ENCODE measurements at regions not wholly inside any gene's neighbourhood (a gene's known extent, or its start where the extent isn't known, plus 50 kb on each side); places are given as distances from the start of the nearest gene placed in this dataset.

DNA sequence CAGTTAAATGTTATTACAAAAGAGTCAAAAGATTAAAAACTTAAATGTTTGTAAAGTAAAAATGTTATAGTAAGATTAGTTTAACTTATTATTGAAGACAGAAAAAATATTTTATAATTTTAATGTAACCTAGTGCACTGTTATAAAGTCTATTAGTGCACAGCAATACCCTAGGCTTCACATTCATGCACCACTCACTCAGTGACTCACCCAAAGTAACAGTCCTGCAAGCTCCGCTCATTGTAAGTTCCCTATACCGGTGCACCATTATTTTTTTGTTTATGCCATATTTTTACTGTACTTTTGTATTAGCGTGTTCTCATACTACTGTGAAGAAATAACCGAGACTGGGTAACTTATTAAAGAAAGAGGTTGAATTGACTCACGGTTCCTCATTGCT is 759.7 kb upstream of the CDH7 start:
- H2AFZ ChIP-seq (ENCODE audit: control insufficient read depth, low read length): no peak overlapping the region
- no peaks in the 10 kb centered on the region for H3K4me1 ChIP-seq (ENCODE audit: control insufficient read depth, extremely low read depth, insufficient read depth, low read length)
- H3K4me3 ChIP-seq (ENCODE audit: control insufficient read depth in 2 of 3, extremely low read depth in 1 of 3, insufficient read depth in 2 of 3, low read depth in 1 of 3, low read length in 3 of 3): no peak overlapping the region
- no peak overlapping the region for H3K9ac ChIP-seq (ENCODE audit: control insufficient read depth, extremely low read depth, insufficient read depth, low read length)
- H3K27me3 ChIP-seq (ENCODE audit: control insufficient read depth, extremely low read depth, insufficient read depth, low read length): no peaks in the 10 kb centered on the region
- H3K27ac ChIP-seq (ENCODE audit: control insufficient read depth, insufficient read depth, low read length): no peak overlapping the region
- no peaks in the 10 kb centered on the region for H4K20me1 ChIP-seq (ENCODE audit: control insufficient read depth, extremely low read depth, insufficient read depth, low read length)
- H3K79me2 ChIP-seq (ENCODE audit: control insufficient read depth, insufficient read depth, low read length): no peaks in the 10 kb centered on the region
- no peak overlapping the region for H3K4me2 ChIP-seq (ENCODE audit: control insufficient read depth, extremely low read depth, insufficient read depth, low read depth, low read length)
- TF ChIP-seq EZH2 (IDR thresholded peaks at IDR 0.05; ENCODE audit: low read length): no peak
- TF ChIP-seq, protein P1, sequence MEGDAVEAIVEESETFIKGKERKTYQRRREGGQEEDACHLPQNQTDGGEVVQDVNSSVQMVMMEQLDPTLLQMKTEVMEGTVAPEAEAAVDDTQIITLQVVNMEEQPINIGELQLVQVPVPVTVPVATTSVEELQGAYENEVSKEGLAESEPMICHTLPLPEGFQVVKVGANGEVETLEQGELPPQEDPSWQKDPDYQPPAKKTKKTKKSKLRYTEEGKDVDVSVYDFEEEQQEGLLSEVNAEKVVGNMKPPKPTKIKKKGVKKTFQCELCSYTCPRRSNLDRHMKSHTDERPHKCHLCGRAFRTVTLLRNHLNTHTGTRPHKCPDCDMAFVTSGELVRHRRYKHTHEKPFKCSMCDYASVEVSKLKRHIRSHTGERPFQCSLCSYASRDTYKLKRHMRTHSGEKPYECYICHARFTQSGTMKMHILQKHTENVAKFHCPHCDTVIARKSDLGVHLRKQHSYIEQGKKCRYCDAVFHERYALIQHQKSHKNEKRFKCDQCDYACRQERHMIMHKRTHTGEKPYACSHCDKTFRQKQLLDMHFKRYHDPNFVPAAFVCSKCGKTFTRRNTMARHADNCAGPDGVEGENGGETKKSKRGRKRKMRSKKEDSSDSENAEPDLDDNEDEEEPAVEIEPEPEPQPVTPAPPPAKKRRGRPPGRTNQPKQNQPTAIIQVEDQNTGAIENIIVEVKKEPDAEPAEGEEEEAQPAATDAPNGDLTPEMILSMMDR (optimal IDR thresholded peaks at IDR 0.05 in 1 of 3, IDR thresholded peaks at IDR 0.05 in 1 of 3, conservative IDR thresholded peaks at IDR 0.05 in 1 of 3; ENCODE audit: extremely low read depth in 1 of 3, insufficient read depth in 2 of 3, low read length in 3 of 3): no peak
- H3K9me3 ChIP-seq (ENCODE audit: control insufficient read depth, low read depth, low read length): no peaks in the 10 kb centered on the region
- H3K9me1 ChIP-seq (ENCODE audit: control insufficient read depth, extremely low read depth, insufficient read depth, low read length): no peaks in the 10 kb centered on the region
- FAIRE-seq: no peak
- dilution Hi-C loops (cut with MboI; ENCODE audit: extremely low pct_ligation_motif_present, low sequenced_read_pairs): no loop called here
- no peak for DNase-seq (ENCODE audit: low read depth, low spot score)
- no peaks in the 10 kb centered on the region for H3K36me3 ChIP-seq (ENCODE audit: control insufficient read depth in 2 of 2, extremely low read depth in 1 of 2, insufficient read depth in 2 of 2, low read length in 2 of 2)

DNA sequence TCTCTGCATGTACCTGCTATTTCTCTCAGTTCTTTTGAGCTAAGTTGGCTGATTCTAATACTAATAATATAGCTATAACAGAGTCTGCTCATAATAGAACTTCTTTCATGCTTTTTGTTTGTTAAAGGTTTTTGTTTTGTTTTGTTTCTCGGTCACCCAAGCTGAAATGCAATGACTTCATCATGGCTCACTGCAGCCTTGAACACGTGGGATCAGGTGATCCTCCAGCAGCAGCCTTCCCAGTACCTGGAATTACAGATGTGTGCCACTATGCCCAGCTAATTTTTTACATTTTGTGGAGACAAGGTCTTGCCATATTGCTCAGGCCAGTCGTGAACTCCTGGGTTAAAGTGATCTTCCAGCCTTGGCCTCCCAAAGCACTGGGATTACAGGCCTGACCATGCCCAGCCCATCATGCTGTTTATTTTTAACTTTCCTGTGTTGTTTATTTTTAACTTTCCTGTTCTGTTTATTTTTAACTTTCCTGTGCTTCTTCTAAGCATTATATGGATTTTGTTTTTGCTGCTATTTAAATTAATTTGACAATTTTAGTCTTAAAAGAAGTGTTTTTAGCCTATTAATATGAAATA is 763.8 kb upstream of the CDH7 start:
- Histone ChIP-seq H3K79me2 (ENCODE audit: control insufficient read depth, insufficient read depth, low read length) (no peaks in the 10 kb centered on the region), H4K20me1 (ENCODE audit: control insufficient read depth, extremely low read depth, insufficient read depth, low read length) (no peaks in the 10 kb centered on the region), H3K4me1 (ENCODE audit: control insufficient read depth, extremely low read depth, insufficient read depth, low read length) (no peaks in the 10 kb centered on the region), H2AFZ (ENCODE audit: control insufficient read depth, low read length) (no peak overlapping the region), H3K9me1 (ENCODE audit: control insufficient read depth, extremely low read depth, insufficient read depth, low read length) (no peaks in the 10 kb centered on the region), H3K9me3 (ENCODE audit: control insufficient read depth, low read depth, low read length) (no peaks in the 10 kb centered on the region), H3K27ac (ENCODE audit: control insufficient read depth, insufficient read depth, low read length) (no peak overlapping the region), H3K4me3 (ENCODE audit: control insufficient read depth in 2 of 3, extremely low read depth in 1 of 3, insufficient read depth in 2 of 3, low read depth in 1 of 3, low read length in 3 of 3) (no peak overlapping the region), H3K27me3 (ENCODE audit: control insufficient read depth, extremely low read depth, insufficient read depth, low read length) (no peaks in the 10 kb centered on the region), H3K9ac (ENCODE audit: control insufficient read depth, extremely low read depth, insufficient read depth, low read length) (no peak overlapping the region), H3K4me2 (ENCODE audit: control insufficient read depth, extremely low read depth, insufficient read depth, low read depth, low read length) (no peak overlapping the region), H3K36me3 (ENCODE audit: control insufficient read depth in 2 of 2, extremely low read depth in 1 of 2, insufficient read depth in 2 of 2, low read length in 2 of 2) (no peaks in the 10 kb centered on the region)
- TF ChIP-seq, protein P1 (optimal IDR thresholded peaks at IDR 0.05 in 1 of 3, IDR thresholded peaks at IDR 0.05 in 1 of 3, conservative IDR thresholded peaks at IDR 0.05 in 1 of 3; ENCODE audit: extremely low read depth in 1 of 3, insufficient read depth in 2 of 3, low read length in 3 of 3): no peak
- no peak for TF ChIP-seq EZH2 (IDR thresholded peaks at IDR 0.05; ENCODE audit: low read length)
- no peak for DNase-seq (ENCODE audit: low read depth, low spot score)
- FAIRE-seq: no peak
- dilution Hi-C loops (cut with MboI; ENCODE audit: extremely low pct_ligation_motif_present, low sequenced_read_pairs): no loop called here

All from keratinocyte (primary cell).